BE2C (cell line): ENCODE measurements at regions not wholly inside any gene's neighbourhood (a gene's known extent, or its start where the extent isn't known, plus 50 kb on each side); places are given as distances from the start of the nearest gene placed in this dataset.

Experiments used
- DNase-seq: peaks from one replicate; pipeline ENCODE4 v3.0.0-alpha.2; 2020
- H3K27me3 ChIP-seq: fragments of 250-450 bp; sonication (Bioruptor Pico); 2 replicates; pipeline ENCODE4 v1.5.1; 2020; ENCODE audit warnings: mild to moderate bottlenecking
- H3K36me3 ChIP-seq: fragments of 250-450 bp; sonication (Bioruptor Pico); 2 replicates; pipeline ENCODE4 v1.5.1; 2020; ENCODE audit warnings: mild to moderate bottlenecking
- H3K4me1 ChIP-seq: fragments of 250-450 bp; sonication (Bioruptor Pico); 2 replicates; pipeline ENCODE4 v1.5.1; 2020
- H3K4me3 ChIP-seq: 2 replicates; pipeline ENCODE4 v1.5.1; 2011; ENCODE audit warnings: low read depth, low read length
- H3K9me3 ChIP-seq: fragments of 250-450 bp; sonication (Bioruptor Pico); 2 replicates; pipeline ENCODE4 v1.5.1; 2020
- TF ChIP-seq, protein P1 (sequence below): IDR thresholded peaks from 2 replicates; pipeline ENCODE4 v1.5.1; 2012; ENCODE audit warnings: mild to moderate bottlenecking, low read depth, low read length

DNA sequence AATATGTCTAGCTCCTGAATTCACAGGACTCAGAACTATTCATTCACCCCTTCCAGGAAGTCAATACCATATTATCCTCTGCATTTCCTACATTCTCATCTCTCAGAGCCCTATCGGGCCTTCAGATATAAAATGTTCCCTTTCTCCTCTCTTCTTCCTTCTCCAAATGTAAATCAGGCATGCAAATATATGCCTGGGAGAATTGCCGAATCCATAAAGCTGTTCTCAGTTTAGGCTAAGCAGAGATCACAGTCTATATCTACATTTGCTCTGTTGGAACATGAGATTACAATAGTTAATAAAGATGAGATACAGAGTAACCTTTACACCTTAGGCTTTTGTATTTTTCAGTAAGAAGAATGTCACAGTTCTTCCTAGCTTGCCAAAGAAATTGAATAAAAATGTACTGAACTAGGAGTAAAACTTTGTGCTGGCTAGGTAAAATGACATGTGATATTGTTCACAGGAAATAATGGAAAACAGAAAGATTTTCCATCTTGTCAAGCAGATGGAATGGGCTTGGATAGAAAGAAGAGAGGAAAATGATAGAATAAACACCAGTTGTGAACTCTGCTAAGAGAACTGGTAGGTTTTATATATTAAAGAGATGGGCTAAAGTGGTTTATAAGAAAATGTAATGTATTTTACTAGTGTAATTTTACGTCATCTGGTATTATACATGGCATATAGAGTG, 161.5 kb downstream of the NRIP1 start:
- H3K4me1 ChIP-seq = peaks cover 6% of the 10 kb centered on the region
- no peaks in the 10 kb centered on the region for H3K36me3 ChIP-seq
- H3K9me3 ChIP-seq = no peaks in the 10 kb centered on the region
- TF ChIP-seq, protein P1, sequence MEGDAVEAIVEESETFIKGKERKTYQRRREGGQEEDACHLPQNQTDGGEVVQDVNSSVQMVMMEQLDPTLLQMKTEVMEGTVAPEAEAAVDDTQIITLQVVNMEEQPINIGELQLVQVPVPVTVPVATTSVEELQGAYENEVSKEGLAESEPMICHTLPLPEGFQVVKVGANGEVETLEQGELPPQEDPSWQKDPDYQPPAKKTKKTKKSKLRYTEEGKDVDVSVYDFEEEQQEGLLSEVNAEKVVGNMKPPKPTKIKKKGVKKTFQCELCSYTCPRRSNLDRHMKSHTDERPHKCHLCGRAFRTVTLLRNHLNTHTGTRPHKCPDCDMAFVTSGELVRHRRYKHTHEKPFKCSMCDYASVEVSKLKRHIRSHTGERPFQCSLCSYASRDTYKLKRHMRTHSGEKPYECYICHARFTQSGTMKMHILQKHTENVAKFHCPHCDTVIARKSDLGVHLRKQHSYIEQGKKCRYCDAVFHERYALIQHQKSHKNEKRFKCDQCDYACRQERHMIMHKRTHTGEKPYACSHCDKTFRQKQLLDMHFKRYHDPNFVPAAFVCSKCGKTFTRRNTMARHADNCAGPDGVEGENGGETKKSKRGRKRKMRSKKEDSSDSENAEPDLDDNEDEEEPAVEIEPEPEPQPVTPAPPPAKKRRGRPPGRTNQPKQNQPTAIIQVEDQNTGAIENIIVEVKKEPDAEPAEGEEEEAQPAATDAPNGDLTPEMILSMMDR = no peak
- DNase-seq = no peak
- no peak overlapping the region for H3K4me3 ChIP-seq
- no peaks in the 10 kb centered on the region for H3K27me3 ChIP-seq

DNA sequence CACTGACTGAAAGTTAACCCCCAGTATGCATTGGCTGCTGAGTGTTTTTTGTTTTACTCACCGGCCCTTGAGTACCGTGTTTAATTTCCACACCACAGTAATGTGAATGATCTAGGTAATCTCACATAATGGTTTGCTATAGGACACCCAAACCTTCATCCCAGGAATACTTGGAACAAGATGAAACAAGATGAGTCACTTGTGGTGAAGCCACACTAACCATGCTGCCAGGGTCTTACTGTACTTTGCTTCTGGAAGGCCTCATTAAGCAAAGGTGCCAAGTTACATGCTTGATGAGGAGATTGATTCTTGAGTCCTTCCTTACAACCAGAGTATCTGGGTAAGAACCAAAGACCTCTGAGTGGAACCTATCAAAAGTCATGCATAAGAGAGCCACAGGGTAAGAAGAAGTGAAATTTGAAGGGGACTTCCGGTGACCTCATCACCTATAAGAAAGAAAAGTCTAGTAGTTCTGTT, 163.3 kb downstream of the NRIP1 start:
- TF ChIP-seq, protein P1 = no peak
- Histone ChIP-seq H3K27me3 (no peaks in the 10 kb centered on the region), H3K4me1 (peaks cover 6% of the 10 kb centered on the region), H3K9me3 (no peaks in the 10 kb centered on the region), H3K4me3 (no peak overlapping the region), H3K36me3 (no peaks in the 10 kb centered on the region)
- DNase-seq = no peak

DNA sequence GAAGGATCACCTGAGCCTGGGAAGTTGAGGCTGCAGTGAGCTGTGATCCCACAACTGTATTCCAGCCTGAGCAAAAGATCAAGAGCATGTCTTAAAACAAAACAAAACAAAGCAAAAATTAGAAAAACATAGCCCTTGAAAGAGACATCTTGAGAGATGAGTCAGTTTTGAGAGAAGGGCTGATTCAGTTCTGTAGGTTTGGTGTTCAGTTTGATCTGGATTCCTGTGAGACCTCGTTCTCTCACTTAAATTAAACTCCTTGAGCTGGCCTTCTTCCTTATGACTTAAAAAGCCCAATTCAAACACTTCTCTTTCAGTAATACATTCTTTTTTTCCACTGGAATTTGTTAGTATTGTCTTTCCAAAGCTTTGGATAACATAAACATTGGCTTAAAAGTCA, 164.2 kb downstream of the NRIP1 start:
- TF ChIP-seq, protein P1 = no peak
- Histone ChIP-seq H3K27me3 (no peaks in the 10 kb centered on the region), H3K4me3 (no peak overlapping the region), H3K36me3 (no peaks in the 10 kb centered on the region), H3K9me3 (no peaks in the 10 kb centered on the region), H3K4me1 (peaks cover 6% of the 10 kb centered on the region)
- no peak for DNase-seq

DNA sequence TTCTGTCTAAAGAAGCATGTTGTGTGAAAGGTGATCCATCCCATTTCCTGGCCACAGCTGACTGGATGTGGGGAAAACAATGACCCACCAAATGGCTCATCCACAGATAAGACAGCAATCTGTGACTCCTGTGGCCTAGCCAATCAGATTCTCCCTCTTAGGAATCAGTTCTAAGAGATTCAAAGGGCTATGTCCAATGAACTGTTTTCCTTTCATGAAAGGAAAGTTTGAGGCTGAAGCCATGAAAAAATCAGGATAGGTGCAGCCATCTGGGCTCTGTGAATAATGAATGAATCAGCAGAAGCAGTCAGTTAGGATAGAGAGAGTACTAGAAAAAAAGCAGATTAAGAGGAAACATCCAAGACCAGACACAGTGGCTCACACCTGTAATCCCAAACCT, 164.7 kb downstream of the NRIP1 start:
- Histone ChIP-seq H3K4me1 (peaks cover 6% of the 10 kb centered on the region), H3K27me3 (no peaks in the 10 kb centered on the region), H3K36me3 (no peaks in the 10 kb centered on the region), H3K4me3 (no peak overlapping the region), H3K9me3 (no peaks in the 10 kb centered on the region)
- no peak for DNase-seq
- TF ChIP-seq, protein P1 = no peak

DNA sequence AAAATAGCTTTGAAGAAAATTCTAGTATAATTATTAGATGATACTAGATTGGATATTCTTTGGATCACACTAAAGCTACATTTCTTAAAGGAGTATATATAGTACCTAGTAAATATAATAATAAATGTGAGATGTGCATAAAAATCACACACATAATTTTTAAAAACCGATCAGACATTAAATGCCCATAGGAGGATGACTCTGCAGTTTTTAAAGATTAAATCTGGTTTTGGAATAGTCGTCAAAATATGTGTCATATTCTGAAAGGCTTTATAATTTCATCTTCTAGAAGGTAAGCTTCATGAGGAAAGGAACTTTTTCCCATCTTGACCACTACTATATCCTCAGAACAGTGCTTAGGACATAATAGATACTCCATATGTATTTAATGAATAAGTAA, 169.0 kb downstream of the NRIP1 start:
- Histone ChIP-seq H3K4me1 (peaks cover 6% of the 10 kb centered on the region), H3K4me3 (no peak overlapping the region), H3K36me3 (no peaks in the 10 kb centered on the region), H3K9me3 (no peaks in the 10 kb centered on the region), H3K27me3 (no peaks in the 10 kb centered on the region)
- DNase-seq = no peak
- TF ChIP-seq, protein P1 = no peak

DNA sequence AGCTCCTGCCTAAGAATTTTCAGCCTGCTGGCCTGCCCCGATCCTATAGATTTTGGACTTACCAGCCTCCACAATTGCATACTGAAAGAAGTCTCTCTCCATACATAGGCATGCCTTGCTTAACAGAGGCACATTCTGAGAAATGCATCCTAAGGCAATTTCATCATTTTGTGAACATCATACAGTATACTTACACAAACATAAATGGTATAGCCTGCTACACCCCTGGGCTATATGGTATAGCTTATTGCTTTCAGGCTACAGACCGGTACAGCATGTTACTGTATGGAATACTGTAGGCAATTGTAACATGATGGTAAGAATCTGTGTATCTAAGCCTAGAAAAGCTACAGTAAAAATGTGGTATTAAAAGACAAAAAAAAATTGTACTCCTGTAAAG, 174.7 kb downstream of the NRIP1 start:
- no peak for DNase-seq
- TF ChIP-seq, protein P1 = no peak
- no peaks in the 10 kb centered on the region for H3K9me3 ChIP-seq
- no peaks in the 10 kb centered on the region for H3K36me3 ChIP-seq
- H3K4me3 ChIP-seq = no peak overlapping the region
- H3K4me1 ChIP-seq = no peaks in the 10 kb centered on the region
- no peaks in the 10 kb centered on the region for H3K27me3 ChIP-seq
